ENCODE measurements at regions not wholly inside any gene's neighbourhood (a gene's known extent, or its start where the extent isn't known, plus 50 kb on each side); places are given as distances from the start of the nearest gene placed in this dataset.

- Histone ChIP-seq H3K79me2 (ENCODE audit: control insufficient read depth, insufficient read depth, low read length) (no peaks in the 10 kb centered on the region), H3K27ac (ENCODE audit: extremely low read depth, low read depth, low read length) (no peak overlapping the region), H3K4me2 (ENCODE audit: insufficient read depth, low read length) (no peak overlapping the region), H3K9me3 (replicated peaks; ENCODE audit: control insufficient read depth, insufficient read depth, low read depth, low read length) (no peaks in the 10 kb centered on the region), H3K27me3 (ENCODE audit: control insufficient read depth in 2 of 2, insufficient read depth in 2 of 2, low read length in 2 of 2) (no peaks in the 10 kb centered on the region), H3K9ac (ENCODE audit: insufficient read depth in 1 of 2, low read depth in 2 of 2, low read length in 2 of 2) (no peak overlapping the region), H3K9me1 (ENCODE audit: control insufficient read depth, insufficient read depth, low read length) (no peaks in the 10 kb centered on the region), H3K4me3 (no peak overlapping the region), H3K36me3 (ENCODE audit: control insufficient read depth, insufficient read depth, low read length) (no peaks in the 10 kb centered on the region), H3K4me1 (replicated peaks in 1 of 2; ENCODE audit: control insufficient read depth in 2 of 2, insufficient read depth in 2 of 2, low read length in 2 of 2) (no peaks in the 10 kb centered on the region), H4K20me1 (replicated peaks; ENCODE audit: control insufficient read depth, insufficient read depth, low read length) (no peaks in the 10 kb centered on the region), H2AFZ (ENCODE audit: low read depth, low read length) (no peak overlapping the region)
- ATAC-seq (no peak), FAIRE-seq (no peak), DNase-seq (ENCODE audit: extremely low read depth in 1 of 4, low spot score in 3 of 4) (no peak)
- CTCF ChIA-PET (ENCODE audit: low intra/inter-chr PET ratio), result no interaction called here
- in situ Hi-C loops (cut with MboI), result no loop called here
- BruUV-seq (replicated peaks), result no TSS peak
- WGBS (ENCODE audit: insufficient coverage, low coverage, missing lambda C conversion rate), result 0% methylated on average over 3 of the region's 3 CpGs
- TF ChIP-seq JUND (IDR thresholded peaks at IDR 0.05; ENCODE audit: borderline replicate concordance, low read depth, low read length), result no peak
- TF ChIP-seq JUND (tag; IDR thresholded peaks at IDR 0.05; ENCODE audit: borderline replicate concordance, low read depth, low read length), result 0 out of 3 replicates have a peak, but pooled peaks have one; percentile 33
- TF ChIP-seq TFE3 (CRISPR knock-in tag; IDR thresholded peaks at IDR 0.05), result no peak
- intact Hi-C loops (cut with micrococcal nuclease), result no loop called here
- POLR2A ChIA-PET, result no interaction called here
These were observed 744.7 kb upstream of the GOT2 start for GRCh38 chr16:59478838-59479237.

GRCh38 chr16:59470556-59470955, 736.4 kb upstream of the GOT2 start:
- ChIA-PET CTCF (ENCODE audit: low intra/inter-chr PET ratio) (no interaction called here), POLR2A (no interaction called here)
- Histone ChIP-seq H4K20me1 (replicated peaks; ENCODE audit: control insufficient read depth, insufficient read depth, low read length) (no peaks in the 10 kb centered on the region), H3K36me3 (ENCODE audit: control insufficient read depth, insufficient read depth, low read length) (no peaks in the 10 kb centered on the region), H3K4me2 (ENCODE audit: insufficient read depth, low read length) (no peak overlapping the region), H3K27ac (ENCODE audit: extremely low read depth, low read depth, low read length) (no peak overlapping the region), H3K9me3 (replicated peaks; ENCODE audit: control insufficient read depth, insufficient read depth, low read depth, low read length) (no peaks in the 10 kb centered on the region), H3K9ac (ENCODE audit: insufficient read depth in 1 of 2, low read depth in 2 of 2, low read length in 2 of 2) (no peak overlapping the region), H3K9me1 (ENCODE audit: control insufficient read depth, insufficient read depth, low read length) (no peaks in the 10 kb centered on the region), H3K79me2 (ENCODE audit: control insufficient read depth, insufficient read depth, low read length) (no peaks in the 10 kb centered on the region), H2AFZ (ENCODE audit: low read depth, low read length) (no peak overlapping the region), H3K4me3 (no peak overlapping the region), H3K27me3 (ENCODE audit: control insufficient read depth in 2 of 2, insufficient read depth in 2 of 2, low read length in 2 of 2) (no peaks in the 10 kb centered on the region), H3K4me1 (replicated peaks in 1 of 2; ENCODE audit: control insufficient read depth in 2 of 2, insufficient read depth in 2 of 2, low read length in 2 of 2) (no peaks in the 10 kb centered on the region)
- FAIRE-seq (no peak), ATAC-seq (no peak), DNase-seq (ENCODE audit: extremely low read depth in 1 of 4, low spot score in 3 of 4) (no peak)
- in situ Hi-C loops (cut with MboI) (no loop called here), intact Hi-C loops (cut with micrococcal nuclease) (no loop called here)
- no TSS peak for BruUV-seq (replicated peaks)
- WGBS (ENCODE audit: insufficient coverage, low coverage, missing lambda C conversion rate), result 0% methylated on average over 2 of the region's 2 CpGs
- TF ChIP-seq NR2C2 (CRISPR knock-in tag; IDR thresholded peaks at IDR 0.05), result no peak
- TF ChIP-seq NR2C2 (tag; IDR thresholded peaks at IDR 0.05), result no peak
- TF ChIP-seq TRIM25 (IDR thresholded peaks at IDR 0.05; ENCODE audit: borderline replicate concordance), result no peak
- TF ChIP-seq NR2F6 (CRISPR knock-in tag; IDR thresholded peaks at IDR 0.05), result no peak
- no peak for TF ChIP-seq ZNF57 (CRISPR knock-in tag; IDR thresholded peaks at IDR 0.05)
- TF ChIP-seq ZBTB9 (CRISPR knock-in tag; IDR thresholded peaks at IDR 0.05), result no peak
- no peak for TF ChIP-seq PCBP1 (IDR thresholded peaks at IDR 0.05; ENCODE audit: low read depth, low read length, poor library complexity, severe bottlenecking)
- TF ChIP-seq HBP1 (CRISPR knock-in tag; IDR thresholded peaks at IDR 0.05), result no peak
